ENCODE measurements at regions not wholly inside any gene's neighbourhood (a gene's known extent, or its start where the extent isn't known, plus 50 kb on each side); places are given as distances from the start of the nearest gene placed in this dataset.

DNA sequence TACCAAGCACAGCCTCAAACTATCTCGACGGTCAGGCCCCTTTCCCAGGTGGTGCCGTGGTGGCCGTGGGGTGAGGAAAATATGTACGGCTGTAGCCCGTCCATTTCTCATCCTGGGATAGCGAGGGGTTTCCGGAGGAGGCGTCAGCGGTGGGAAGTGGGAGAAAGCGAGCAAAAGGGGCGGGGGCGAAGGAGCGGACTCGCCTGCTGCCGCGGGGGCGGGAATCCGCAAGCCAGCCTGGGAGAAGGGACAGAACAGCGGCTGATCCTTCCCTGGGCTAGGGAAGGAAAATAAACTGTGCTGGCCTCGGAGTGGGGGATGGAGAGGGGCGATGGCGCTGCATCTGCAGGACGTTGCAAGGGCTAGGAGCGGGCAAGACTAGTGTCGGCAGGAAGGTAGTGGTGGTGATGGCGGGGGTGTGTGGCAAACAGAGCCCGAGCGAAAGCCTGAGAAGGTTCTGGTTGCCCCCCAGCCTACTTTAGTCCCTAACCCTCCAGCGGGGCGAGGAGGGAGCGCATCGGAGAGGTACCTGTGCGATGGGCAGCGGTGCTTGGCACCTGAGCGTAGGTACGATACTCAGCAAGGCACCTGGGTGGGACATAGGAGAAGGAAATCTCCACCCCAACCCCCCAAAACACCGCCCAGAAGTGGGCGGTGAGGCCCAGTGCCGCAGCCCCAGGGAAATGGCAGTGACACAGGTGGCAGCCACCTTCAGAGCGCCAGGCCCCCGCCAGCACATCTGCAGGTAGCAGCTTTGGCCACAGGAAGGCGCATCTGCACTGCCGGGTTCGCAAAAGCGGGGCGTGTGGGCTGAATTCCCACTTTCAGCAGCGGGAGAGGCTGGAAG, 49.9 kb upstream of the STEAP1B start:
- Histone ChIP-seq H3K36me3 (ENCODE audit: insufficient read depth, low read length) (no peaks in the 10 kb centered on the region), H3K9me3 (ENCODE audit: insufficient read depth, low read depth, low read length) (no peaks in the 10 kb centered on the region), H2AFZ (ENCODE audit: low read depth, low read length) (peak overlapping the region; percentile 83), H3K9ac (ENCODE audit: low read length) (peak overlapping the region; percentile 56), H3K27me3 (ENCODE audit: insufficient read depth, low read length) (peaks cover 10% of the 10 kb centered on the region), H3K79me2 (ENCODE audit: insufficient read depth, low read length) (no peaks in the 10 kb centered on the region), H3K27ac (ENCODE audit: low read depth, low read length) (no peak overlapping the region), H4K20me1 (ENCODE audit: insufficient read depth, low read length) (no peaks in the 10 kb centered on the region), H3K4me3 (ENCODE audit: insufficient read depth, low read depth, low read length) (peak overlapping the region; percentile 61), H3K4me2 (ENCODE audit: low read length) (peak overlapping the region; percentile 93), H3K4me1 (ENCODE audit: insufficient read depth, low read length) (peaks cover 5% of the 10 kb centered on the region)
- no peaks in the 10 kb centered on the region for H3K36me3 Mint-ChIP-seq (ENCODE audit: low read depth, unreplicated experiment)
- FAIRE-seq (no peak), DNase-seq (ENCODE audit: low read depth) (no peak)
- TF ChIP-seq, protein P1, sequence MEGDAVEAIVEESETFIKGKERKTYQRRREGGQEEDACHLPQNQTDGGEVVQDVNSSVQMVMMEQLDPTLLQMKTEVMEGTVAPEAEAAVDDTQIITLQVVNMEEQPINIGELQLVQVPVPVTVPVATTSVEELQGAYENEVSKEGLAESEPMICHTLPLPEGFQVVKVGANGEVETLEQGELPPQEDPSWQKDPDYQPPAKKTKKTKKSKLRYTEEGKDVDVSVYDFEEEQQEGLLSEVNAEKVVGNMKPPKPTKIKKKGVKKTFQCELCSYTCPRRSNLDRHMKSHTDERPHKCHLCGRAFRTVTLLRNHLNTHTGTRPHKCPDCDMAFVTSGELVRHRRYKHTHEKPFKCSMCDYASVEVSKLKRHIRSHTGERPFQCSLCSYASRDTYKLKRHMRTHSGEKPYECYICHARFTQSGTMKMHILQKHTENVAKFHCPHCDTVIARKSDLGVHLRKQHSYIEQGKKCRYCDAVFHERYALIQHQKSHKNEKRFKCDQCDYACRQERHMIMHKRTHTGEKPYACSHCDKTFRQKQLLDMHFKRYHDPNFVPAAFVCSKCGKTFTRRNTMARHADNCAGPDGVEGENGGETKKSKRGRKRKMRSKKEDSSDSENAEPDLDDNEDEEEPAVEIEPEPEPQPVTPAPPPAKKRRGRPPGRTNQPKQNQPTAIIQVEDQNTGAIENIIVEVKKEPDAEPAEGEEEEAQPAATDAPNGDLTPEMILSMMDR (IDR thresholded peaks at IDR 0.05; ENCODE audit: insufficient read depth, low read depth, low read length) = peak; percentile 68
- TF ChIP-seq EZH2 (IDR thresholded peaks at IDR 0.05; ENCODE audit: insufficient read depth, low read length) = no peak
- H3K9me3 Mint-ChIP-seq (ENCODE audit: unreplicated experiment) = no peaks in the 10 kb centered on the region
- H3K4me1 Mint-ChIP-seq (ENCODE audit: low read depth, unreplicated experiment) = peaks cover 3% of the 10 kb centered on the region
- H3K27me3 Mint-ChIP-seq (ENCODE audit: low read depth, unreplicated experiment) = peaks cover 31% of the 10 kb centered on the region
- peak overlapping the region; percentile 90 for H3K4me3 Mint-ChIP-seq (ENCODE audit: unreplicated experiment)
- H3K27ac Mint-ChIP-seq (ENCODE audit: unreplicated experiment) = no peak overlapping the region
